ENCODE measurements at regions not wholly inside any gene's neighbourhood (a gene's known extent, or its start where the extent isn't known, plus 50 kb on each side); places are given as distances from the start of the nearest gene placed in this dataset.

- TF ChIP-seq CTCF (conservative IDR thresholded peaks at IDR 0.05 in 1 of 2, IDR thresholded peaks at IDR 0.05 in 1 of 2; ENCODE audit: extremely low read depth in 1 of 2, insufficient read depth in 1 of 2, low read depth in 1 of 2, low read length in 2 of 2): no peak
- no peak for TF ChIP-seq EZH2 (IDR thresholded peaks at IDR 0.05; ENCODE audit: borderline replicate concordance, low read length)
These were observed 125.4 kb upstream of the PTCH1 start for GRCh38 chr9:95642189-95642588.
